H1 (cell line): ENCODE measurements at regions not wholly inside any gene's neighbourhood (a gene's known extent, or its start where the extent isn't known, plus 50 kb on each side); places are given as distances from the start of the nearest gene placed in this dataset.

Source experiments
- CTCF ChIA-PET: fragments of 300-600 bp; sonication (Branson Sonifier 250); formaldehyde crosslinking; loops from one replicate; lab custom pipeline; 2021; ENCODE audit not compliant: partially characterized antibody; lab: Charles Lee
- POLR2A ChIA-PET: fragments of 300-600 bp; sonication (Branson Sonifier 250); formaldehyde crosslinking; loops from one replicate; lab custom pipeline; 2021; ENCODE audit warnings: inconsistent platforms; ENCODE audit not compliant: partially characterized antibody; lab: Charles Lee
- DNase-seq, 2 experiments: peaks; one replicate each; pipeline versions ENCODE4 v3.0.0 to v3.0.0-alpha.2; 2010 to 2022; ENCODE audit warnings: low spot score in 2 of 2, low read depth in 1 of 2, mixed read lengths in 1 of 2
- FAIRE-seq: peaks from 2 replicates; lab custom pipeline; 2011; peaks lifted over from hg19 to GRCh38; lab: Jason Lieb, UNC
- H2AFZ ChIP-seq: 2 replicates; pipeline ENCODE4 v1.8.1; 2012; ENCODE audit warnings: low read length, inconsistent platforms
- H2AK5ac ChIP-seq: 2 replicates; pipeline ENCODE4 v1.6.1; 2013; ENCODE audit warnings: low read depth, low read length
- H2BK120ac ChIP-seq: replicated peaks from 2 replicates; pipeline ENCODE3; 2013; ENCODE audit warnings: low read depth, low read length, inconsistent platforms
- H2BK12ac ChIP-seq: 2 replicates; pipeline ENCODE4 v1.6.1; 2013; ENCODE audit warnings: low read depth, low read length
- H2BK15ac ChIP-seq: 2 replicates; pipeline ENCODE4 v1.6.1; 2013; ENCODE audit warnings: low read length
- H2BK20ac ChIP-seq: 2 replicates; pipeline ENCODE4 v1.6.1; 2013; ENCODE audit warnings: low read length
- H2BK5ac ChIP-seq: 2 replicates; pipeline ENCODE4 v1.6.1; 2013; ENCODE audit warnings: low read depth, low read length
- H3K14ac ChIP-seq: 2 replicates; pipeline ENCODE4 v1.6.1; 2013; ENCODE audit warnings: inconsistent platforms; ENCODE audit not compliant: insufficient read length
- H3K18ac ChIP-seq: 2 replicates; pipeline ENCODE4 v1.6.1; 2013; ENCODE audit warnings: low read length; ENCODE audit errors: extremely low read depth
- H3K23ac ChIP-seq: 2 replicates; pipeline ENCODE4 v1.6.1; 2013; ENCODE audit warnings: inconsistent platforms; ENCODE audit not compliant: insufficient read length
- H3K23me2 ChIP-seq: 2 replicates; pipeline ENCODE4 v1.6.1; 2013; ENCODE audit warnings: low read depth, low read length
- H3K27ac ChIP-seq: 2 replicates; pipeline ENCODE4 v1.6.1; 2011; ENCODE audit warnings: low read depth, low read length, inconsistent platforms
- H3K27me3 ChIP-seq, 4 experiments: replicated peaks in 1 of 4; 1 replicate in 1 of 4; 2 replicates in 3 of 4; pipeline versions ENCODE4 v1.6.1 to v1.8.1; 2011 to 2013; ENCODE audit warnings: low read length in 3 of 4, mild to moderate bottlenecking in 3 of 4, inconsistent platforms in 2 of 4, mixed read lengths in 2 of 4, moderate library complexity in 1 of 4; ENCODE audit not compliant: control insufficient read depth in 3 of 4, insufficient read depth in 3 of 4; ENCODE audit errors: extremely low read depth in 1 of 4
- H3K36me3 ChIP-seq, 4 experiments: 2 replicates each; pipeline versions ENCODE4 v1.6.1 to v1.8.1; 2011 to 2013; ENCODE audit warnings: mild to moderate bottlenecking in 4 of 4, low read length in 3 of 4, moderate library complexity in 2 of 4, control low read depth in 1 of 4, inconsistent platforms in 1 of 4; ENCODE audit not compliant: insufficient read depth in 4 of 4, control insufficient read depth in 2 of 4
- H3K4ac ChIP-seq: replicated peaks from 2 replicates; pipeline ENCODE3; 2013; ENCODE audit warnings: low read length, low read depth, mixed read lengths, inconsistent platforms; ENCODE audit not compliant: insufficient read length
- H3K4me1 ChIP-seq, 4 experiments: replicated peaks in 1 of 4; 1 replicate in 1 of 4; 2 replicates in 3 of 4; pipeline versions ENCODE4 v1.6.1 to v1.8.1; 2011 to 2013; ENCODE audit warnings: low read length in 3 of 4, inconsistent platforms in 2 of 4, mixed read lengths in 1 of 4; ENCODE audit not compliant: insufficient read depth in 4 of 4, control insufficient read depth in 3 of 4
- H3K4me2 ChIP-seq, 2 experiments: 2 replicates each; pipeline versions ENCODE4 v1.6.1 to v1.8.1; 2011 to 2013; ENCODE audit warnings: low read depth in 2 of 2, low read length in 2 of 2, control low read depth in 1 of 2, inconsistent platforms in 1 of 2, mild to moderate bottlenecking in 1 of 2; ENCODE audit not compliant: insufficient read depth in 1 of 2
- H3K4me3 ChIP-seq, 4 experiments: fragments of 200-600, 300-600 bp in 1 of 4; sonication (generic), shearing (Covaris generic), sonication (Bioruptor Twin) in 1 of 4; 2 replicates each; pipeline versions ENCODE4 v1.5.1 to v1.8.1; 2011 to 2016; ENCODE audit warnings: low read length in 4 of 4, low read depth in 3 of 4, control low read depth in 2 of 4, inconsistent platforms in 2 of 4, mild to moderate bottlenecking in 2 of 4, mixed read lengths in 1 of 4, moderate library complexity in 1 of 4; ENCODE audit not compliant: insufficient read depth in 2 of 4; ENCODE audit errors: extremely low read depth in 1 of 4
- H3K56ac ChIP-seq: replicated peaks from 2 replicates; pipeline ENCODE3; 2013; ENCODE audit warnings: low read depth, mild to moderate bottlenecking, mixed read lengths, low read length, inconsistent platforms; ENCODE audit not compliant: insufficient read length
- H3K79me1 ChIP-seq: 2 replicates; pipeline ENCODE4 v1.6.1; 2013; ENCODE audit warnings: low read depth, low read length, control low read depth
- H3K79me2 ChIP-seq, 2 experiments: 2 replicates each; pipeline versions ENCODE4 v1.6.1 to v1.8.1; 2012 to 2013; ENCODE audit warnings: low read length in 2 of 2, mild to moderate bottlenecking in 2 of 2, inconsistent platforms in 1 of 2; ENCODE audit not compliant: insufficient read depth in 2 of 2, control insufficient read depth in 1 of 2
- H3K9ac ChIP-seq, 4 experiments: replicated peaks in 1 of 4; 1 replicate in 1 of 4; 2 replicates in 3 of 4; pipeline versions ENCODE4 v1.6.1 to v1.8.1; 2011 to 2013; ENCODE audit warnings: low read depth in 3 of 4, low read length in 3 of 4, control low read depth in 2 of 4, mild to moderate bottlenecking in 2 of 4, moderate library complexity in 2 of 4, inconsistent platforms in 1 of 4; ENCODE audit errors: extremely low read depth in 1 of 4
- H3K9me3 ChIP-seq, 2 experiments: 2 replicates each; pipeline versions ENCODE4 v1.6.1 to v1.8.1; 2012 to 2013; ENCODE audit warnings: mild to moderate bottlenecking in 2 of 2, moderate library complexity in 2 of 2, control low read depth in 1 of 2, inconsistent platforms in 1 of 2, low read depth in 1 of 2, low read length in 1 of 2, mixed read lengths in 1 of 2; ENCODE audit not compliant: insufficient read depth in 2 of 2
- H4K20me1 ChIP-seq, 2 experiments: replicated peaks in 1 of 2; 2 replicates each; pipeline versions ENCODE3 to v1.8.1; 2011 to 2013; ENCODE audit warnings: inconsistent platforms in 2 of 2, low read length in 2 of 2, mild to moderate bottlenecking in 1 of 2; ENCODE audit not compliant: insufficient read depth in 2 of 2, control insufficient read depth in 1 of 2
- H4K5ac ChIP-seq: 2 replicates; pipeline ENCODE4 v1.6.1; 2013; ENCODE audit warnings: low read length, low read depth, mixed read lengths, inconsistent platforms; ENCODE audit not compliant: insufficient read length
- H4K8ac ChIP-seq: 2 replicates; pipeline ENCODE4 v1.8.0; 2013; ENCODE audit warnings: mild to moderate bottlenecking, moderate library complexity, low read length, inconsistent platforms; ENCODE audit not compliant: insufficient read depth; ENCODE audit errors: extremely low read depth
- H4K91ac ChIP-seq: replicated peaks from 2 replicates; pipeline ENCODE3; 2013; ENCODE audit warnings: low read length, mixed read lengths, inconsistent platforms; ENCODE audit not compliant: insufficient read length
- HDAC6 ChIP-seq: IDR thresholded peaks from one replicate; pipeline ENCODE4 v1.7.1; 2012; ENCODE audit warnings: low read depth, mild to moderate bottlenecking, inconsistent platforms, low read length, moderate library complexity
- MAFK ChIP-seq: IDR thresholded peaks from 2 replicates; pipeline ENCODE4 v1.6.1; 2012; ENCODE audit warnings: low read depth, mild to moderate bottlenecking, improper control_type of control experiment, low read length
- SIX5 ChIP-seq: IDR thresholded peaks from 2 replicates; pipeline ENCODE4 v1.6.1; 2011; ENCODE audit warnings: mild to moderate bottlenecking, low read depth, low read length

- Histone ChIP-seq H3K79me2 (no peaks in the 10 kb centered on the region), H4K20me1 (no peaks in the 10 kb centered on the region), H2AFZ (no peak overlapping the region), H3K23ac (no peak overlapping the region), H3K23me2 (no peaks in the 10 kb centered on the region), H3K4ac (no peak overlapping the region), H3K27me3 (no peaks in the 10 kb centered on the region), H2BK15ac (peak overlapping the region; percentile 9; the same call in 1 of the 2 replicates), H2AK5ac (no peak overlapping the region), H3K9ac (no peak overlapping the region), H4K5ac (no peak overlapping the region), H3K14ac (no peak overlapping the region), H3K79me1 (no peaks in the 10 kb centered on the region), H3K4me1 (no peaks in the 10 kb centered on the region), H3K27ac (no peak overlapping the region), H2BK5ac (no peak overlapping the region), H3K4me2 (no peak overlapping the region), H2BK120ac (no peak overlapping the region), H4K8ac (no peak overlapping the region), H3K9me3 (no peaks in the 10 kb centered on the region), H2BK20ac (no peak overlapping the region), H3K4me3 (no peak overlapping the region), H3K56ac (no peak overlapping the region), H2BK12ac (no peak overlapping the region), H4K91ac (no peak overlapping the region), H3K36me3 (no peaks in the 10 kb centered on the region), H3K18ac (no peak overlapping the region)
- no peak for DNase-seq
- FAIRE-seq = no peak
- ChIA-PET POLR2A (no interaction called here), CTCF (no interaction called here)
- TF ChIP-seq HDAC6 = no peak
- TF ChIP-seq MAFK = no peak
- no peak for TF ChIP-seq SIX5
Measured at GRCh38 chr11:26027887-26028286, 304.0 kb upstream of the ANO3 start.
